GM04504 (cell line): ENCODE measurements at regions not wholly inside any gene's neighbourhood (a gene's known extent, or its start where the extent isn't known, plus 50 kb on each side); places are given as distances from the start of the nearest gene placed in this dataset.
A peak's percentile ranks its signal among the peaks of the same experiment; 100 is the strongest.

Experiments
- DNase-seq: peaks from one replicate; pipeline ENCODE4 v3.0.0-alpha.2; 2012; ENCODE audit warnings: low read depth

DNA sequence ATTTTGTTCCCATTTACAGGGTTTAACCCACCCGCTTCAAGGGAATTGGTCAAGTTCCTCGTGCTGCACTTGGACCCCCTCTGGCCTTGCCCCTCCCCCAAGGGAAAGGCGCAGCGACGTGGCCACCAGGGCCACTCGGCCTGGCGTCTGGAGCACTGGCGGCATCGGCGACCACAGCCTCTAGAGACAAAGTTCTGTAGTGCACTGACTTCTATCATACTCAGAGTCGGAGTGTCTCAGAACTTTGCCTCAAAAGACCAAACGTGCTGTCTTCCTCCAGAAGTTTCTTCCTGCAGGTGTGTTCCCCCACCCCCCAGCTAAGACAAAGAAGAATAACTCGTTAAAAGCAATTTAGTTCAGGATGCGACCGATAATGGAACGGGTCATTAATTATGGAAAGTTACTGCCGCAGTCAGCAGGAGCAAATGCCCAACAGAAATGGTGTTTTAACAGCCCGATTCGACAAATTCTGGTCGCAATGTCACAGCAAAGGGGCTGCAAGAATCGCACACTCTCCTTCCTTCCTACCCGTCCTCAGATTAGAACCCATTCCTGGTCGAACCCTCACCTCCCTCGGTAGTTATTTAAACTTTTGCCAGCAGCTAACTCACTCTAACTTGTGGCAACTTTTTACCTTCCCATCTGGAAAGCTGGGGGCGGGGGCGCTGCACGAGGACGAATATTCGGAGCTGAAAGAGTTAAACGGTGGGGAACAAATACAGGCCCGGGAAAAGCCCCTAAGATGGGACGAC is 202.1 kb upstream of the NFE2L3 start:
- no peak for DNase-seq

DNA sequence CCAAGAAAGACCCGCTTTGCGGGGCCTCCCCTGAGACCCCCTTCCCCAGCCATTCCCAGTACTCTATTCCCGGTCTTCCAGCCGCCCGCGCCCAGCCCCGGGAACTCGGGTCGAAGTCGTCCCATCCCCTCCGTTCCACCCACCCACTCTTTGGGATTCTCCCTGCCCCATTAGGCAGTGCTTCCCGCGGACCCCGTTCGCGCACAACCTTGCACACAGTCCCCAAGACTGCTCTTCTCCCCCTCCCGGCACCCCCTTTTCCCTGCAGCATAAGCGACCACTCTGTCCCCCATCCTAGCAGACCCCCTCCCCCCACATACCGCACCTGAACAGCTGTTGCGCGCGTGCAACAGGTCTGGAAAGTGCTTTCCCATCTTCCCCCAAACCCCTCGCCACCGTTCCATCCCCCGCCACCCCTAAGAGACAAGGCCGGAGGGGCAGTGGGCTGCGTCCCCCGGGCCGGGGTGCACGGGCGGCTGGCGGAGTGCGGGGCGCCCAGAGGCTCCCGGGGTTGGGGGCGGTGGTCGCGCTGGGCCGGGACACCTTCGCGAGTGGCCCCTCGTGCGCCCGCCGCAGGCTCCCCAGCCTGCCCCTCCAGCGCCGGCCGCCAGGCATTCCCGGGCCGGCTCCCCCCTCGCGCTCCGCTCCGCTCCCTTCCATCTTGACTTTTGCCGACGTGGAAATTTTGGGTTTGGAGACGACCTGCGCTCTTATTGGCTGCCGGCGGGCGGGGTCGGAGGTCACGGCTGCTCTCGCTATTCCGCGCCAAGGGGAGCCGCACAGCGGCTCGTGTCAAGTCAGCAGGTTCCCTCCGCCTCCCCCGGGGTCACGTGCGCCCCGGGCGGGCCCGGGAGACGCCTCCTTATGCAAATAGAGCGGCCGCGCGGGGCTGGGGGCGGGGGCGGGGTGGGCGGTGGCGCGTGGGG is 201.2 kb upstream of the NFE2L3 start:
- DNase-seq, result peak; percentile 39

DNA sequence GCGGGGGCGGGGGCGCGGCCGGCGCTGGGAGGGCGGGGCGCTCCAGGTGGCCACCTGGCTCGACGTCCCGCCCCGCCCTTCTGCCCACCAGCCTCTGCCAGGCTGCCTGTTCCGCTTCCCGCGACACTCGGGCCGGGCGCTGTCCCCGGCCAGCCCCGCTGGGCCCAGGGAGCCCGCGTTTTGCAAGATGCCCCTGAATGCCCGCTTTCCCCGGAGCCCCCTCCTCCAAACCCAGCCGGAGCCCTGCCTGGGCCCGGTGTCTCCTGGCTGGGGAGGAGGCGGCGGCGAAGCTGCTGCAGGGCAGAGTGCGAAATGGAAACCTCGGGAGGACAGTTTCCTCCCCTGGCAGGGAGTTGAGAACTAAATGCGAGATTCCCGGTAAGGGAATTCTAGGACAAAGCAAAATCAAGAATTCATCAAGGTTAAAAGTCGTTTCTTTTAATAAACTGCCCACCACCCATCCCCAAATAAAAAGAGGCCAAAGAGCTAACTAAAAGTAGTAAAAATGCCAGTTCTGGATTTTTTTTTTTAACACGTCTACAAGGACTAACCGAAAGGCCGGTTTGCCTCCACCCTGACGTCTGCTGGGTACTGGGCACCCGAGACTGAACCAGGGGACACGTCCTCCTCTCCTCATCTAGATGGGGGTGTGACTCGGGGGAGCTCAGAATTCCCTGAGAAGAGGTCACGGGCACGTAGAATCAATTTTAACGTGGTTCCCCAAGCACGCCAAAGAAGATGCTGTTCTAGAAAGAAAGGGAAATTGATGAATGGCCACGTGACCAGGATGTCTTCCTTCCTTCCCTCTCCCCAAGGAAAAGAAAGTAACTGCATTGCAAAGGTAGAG is 200.4 kb upstream of the NFE2L3 start:
- DNase-seq, result no peak

DNA sequence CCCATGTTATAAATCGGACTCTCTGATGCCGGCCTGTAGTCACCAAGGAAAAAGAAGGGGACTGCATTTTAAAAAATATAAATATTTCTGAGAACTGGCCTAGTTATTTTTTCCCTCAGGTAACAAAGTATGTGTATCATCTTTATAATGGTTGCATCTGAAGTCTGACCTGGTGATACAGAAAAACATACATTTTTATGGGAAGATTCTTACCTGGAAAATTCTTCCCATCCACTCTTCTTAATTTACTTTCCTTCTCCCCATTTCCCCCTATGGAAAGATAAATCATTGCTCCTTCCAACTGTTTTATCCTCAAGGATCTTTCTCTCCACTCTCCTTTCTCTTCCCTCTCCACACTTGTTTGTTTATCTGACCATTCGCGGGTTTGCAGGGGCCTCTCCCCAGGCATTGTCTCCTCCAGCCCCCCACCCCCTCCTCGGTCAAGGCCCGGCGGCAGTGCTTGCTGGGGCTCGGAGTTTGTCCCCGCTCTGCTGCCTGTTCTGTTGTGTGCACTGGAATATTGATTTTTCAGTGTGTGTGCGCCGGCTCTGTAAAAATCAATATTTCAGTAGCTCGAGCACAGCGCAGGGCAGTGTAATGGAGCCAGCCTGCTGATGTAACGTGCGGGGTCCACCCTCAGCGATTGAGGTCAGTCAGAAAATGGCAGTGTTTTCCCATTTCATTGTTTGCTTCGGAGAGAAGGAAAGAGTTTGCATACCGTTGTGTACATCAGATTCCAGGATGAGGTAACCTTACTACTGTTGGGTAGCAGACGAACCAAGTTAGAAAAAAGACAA is 199.5 kb upstream of the NFE2L3 start:
- no peak for DNase-seq

DNA sequence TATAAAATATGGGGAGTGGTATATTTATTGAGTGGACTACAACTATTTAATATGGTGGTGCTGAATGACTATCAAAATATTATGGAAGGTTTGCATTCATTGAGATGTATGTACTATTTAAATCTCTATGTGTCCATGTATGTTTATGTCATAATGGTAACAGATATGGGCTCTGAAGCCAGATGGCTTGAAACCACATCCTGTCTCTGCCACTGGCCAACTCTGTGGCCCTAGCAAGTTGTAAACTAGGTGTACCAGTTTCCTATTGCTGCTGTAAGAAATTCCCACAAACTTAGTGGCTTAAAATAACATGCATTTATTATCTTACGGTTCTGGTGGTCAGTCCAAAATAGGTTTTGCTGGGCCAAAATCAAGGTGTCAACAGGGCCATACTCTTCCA is 198.1 kb upstream of the NFE2L3 start:
- no peak for DNase-seq

DNA sequence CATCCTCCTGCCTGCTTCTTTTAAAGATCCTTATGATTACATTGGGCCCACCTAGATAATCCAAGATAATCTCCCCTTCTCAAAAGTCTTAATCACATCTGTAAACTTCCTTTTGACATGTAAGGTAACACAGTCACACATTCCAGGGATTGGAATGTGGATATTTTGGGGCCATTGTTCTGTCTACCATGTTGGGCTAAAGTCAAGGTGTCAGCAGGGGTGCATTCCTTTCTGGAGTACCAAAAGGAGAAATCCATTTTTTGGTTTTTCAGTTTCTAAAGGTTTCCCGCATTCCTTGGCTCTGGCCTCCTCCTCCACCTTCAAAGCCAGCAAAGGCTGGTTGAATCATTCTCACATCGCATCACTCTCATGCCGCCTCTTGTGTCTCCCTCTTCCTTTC is 197.6 kb upstream of the NFE2L3 start:
- no peak for DNase-seq

DNA sequence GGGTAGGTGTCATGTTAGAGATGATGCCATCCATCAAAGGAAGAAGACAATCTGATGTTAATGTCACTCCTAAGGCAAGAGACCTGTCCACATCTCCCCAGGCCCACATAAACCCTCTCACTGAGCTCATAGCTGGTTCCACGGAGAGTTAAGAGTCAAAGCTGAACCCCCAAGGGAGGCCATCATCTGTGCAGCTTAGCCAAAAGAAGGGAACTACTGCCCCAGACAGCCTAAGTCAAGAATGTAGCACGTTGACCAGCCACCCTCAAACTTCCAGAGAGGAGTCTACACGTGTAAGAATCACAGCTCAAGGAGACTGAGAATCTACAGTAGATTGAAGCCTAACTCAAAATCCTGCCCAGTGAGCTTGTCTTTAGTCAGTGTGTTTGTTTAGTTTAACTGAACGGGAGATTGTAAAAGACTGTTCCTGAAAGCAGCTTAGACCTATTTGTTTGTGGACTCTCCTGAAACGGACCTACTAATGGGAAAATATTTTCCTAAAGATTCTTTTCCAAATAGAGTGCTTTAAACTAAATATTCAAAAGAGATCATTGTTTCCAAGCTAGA is 192.7 kb upstream of the NFE2L3 start:
- no peak for DNase-seq

DNA sequence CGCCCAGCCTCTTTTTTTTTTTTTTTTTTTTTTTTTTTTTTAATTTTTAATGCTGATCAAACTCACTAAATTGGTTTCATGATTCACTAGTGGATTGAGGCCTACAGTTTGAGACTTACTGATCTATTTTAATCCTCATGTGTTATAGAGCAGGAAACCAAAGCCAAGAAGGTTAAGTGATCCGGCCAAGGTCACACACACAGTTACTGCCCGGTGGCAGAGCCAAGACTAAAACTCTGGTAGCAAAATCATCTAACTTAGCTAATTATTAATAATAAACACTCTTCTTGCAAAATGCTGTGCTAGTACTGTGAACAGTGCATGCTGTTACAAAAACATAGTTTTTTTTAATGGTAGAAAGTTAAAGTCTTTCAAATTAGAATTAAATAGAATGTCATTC is 188.3 kb upstream of the NFE2L3 start:
- no peak for DNase-seq

DNA sequence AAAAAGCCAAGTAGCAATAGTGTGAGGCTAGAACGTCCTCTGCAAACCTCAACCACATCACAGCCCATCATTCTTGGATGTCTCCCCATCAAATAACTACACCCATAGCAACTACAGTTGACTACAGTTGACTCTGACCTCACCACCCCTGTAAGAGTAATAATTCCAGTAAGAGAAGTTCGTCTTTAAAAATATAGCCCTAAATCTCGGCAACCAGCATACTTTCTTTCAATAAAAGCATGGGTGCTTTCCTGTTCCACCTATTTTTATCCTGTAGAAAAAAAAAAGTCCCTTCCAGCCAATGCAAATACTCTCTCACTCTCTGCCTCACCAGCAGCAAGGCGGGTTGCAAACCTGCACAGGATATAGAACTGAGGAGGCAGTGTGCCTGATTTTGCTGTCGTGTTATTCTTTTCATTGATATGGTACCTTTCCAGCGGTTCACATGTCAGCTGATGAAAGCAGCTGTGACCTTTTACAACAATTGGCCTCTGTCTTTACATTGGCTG is 187.5 kb upstream of the NFE2L3 start:
- DNase-seq, result no peak

DNA sequence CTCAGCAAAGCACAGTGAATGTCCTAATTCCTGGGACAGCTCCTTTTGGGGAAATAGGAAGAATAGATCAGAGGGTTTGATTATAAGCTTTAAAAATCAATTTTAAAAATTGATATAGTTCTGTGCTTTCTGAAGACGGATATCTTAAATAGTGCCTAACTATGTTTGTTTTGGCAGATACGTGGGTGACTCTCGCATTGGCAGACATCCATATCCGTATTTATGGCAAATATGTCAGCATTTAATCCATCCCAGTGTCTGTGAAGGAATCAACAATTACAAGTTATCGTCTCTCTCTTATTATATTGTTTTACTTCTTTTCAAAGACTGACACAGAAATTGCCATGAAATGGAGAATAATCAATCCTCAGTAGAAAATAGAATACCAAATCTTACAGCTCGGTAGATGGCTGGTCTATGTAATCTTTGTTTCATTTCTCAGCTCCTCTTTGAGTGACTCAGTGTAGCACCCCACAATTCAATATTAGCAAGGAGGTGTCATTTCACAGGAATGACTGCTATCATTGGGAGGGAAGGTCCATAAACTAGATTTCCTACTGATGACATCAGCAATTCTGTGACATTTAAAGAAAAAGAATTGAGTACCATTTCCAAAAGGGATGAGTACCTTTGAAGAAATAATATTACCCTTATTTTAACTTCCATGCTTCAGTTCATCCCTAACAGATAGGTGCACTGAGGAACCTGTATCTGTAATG is 186.4 kb upstream of the NFE2L3 start:
- no peak for DNase-seq

DNA sequence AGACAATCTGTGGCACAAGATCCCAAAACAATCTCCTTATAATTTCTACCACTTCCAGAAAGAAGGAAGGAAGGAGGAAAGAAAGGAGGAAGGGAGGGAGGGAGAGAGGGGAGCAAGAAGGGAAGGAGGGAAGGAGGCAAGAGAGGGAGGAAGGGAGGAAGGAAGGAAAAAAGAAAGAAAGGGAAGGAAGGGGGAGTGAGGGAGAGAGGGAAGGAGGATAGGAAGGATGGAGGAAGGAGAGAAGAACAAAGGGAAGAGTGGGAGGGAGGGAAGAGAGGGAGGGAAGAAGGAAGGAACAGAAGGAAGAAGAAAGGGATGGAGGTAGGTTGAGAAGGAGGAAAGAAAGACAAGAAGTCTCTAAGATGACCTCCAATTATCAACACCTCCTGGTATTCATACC is 185.5 kb upstream of the NFE2L3 start:
- DNase-seq, result no peak

DNA sequence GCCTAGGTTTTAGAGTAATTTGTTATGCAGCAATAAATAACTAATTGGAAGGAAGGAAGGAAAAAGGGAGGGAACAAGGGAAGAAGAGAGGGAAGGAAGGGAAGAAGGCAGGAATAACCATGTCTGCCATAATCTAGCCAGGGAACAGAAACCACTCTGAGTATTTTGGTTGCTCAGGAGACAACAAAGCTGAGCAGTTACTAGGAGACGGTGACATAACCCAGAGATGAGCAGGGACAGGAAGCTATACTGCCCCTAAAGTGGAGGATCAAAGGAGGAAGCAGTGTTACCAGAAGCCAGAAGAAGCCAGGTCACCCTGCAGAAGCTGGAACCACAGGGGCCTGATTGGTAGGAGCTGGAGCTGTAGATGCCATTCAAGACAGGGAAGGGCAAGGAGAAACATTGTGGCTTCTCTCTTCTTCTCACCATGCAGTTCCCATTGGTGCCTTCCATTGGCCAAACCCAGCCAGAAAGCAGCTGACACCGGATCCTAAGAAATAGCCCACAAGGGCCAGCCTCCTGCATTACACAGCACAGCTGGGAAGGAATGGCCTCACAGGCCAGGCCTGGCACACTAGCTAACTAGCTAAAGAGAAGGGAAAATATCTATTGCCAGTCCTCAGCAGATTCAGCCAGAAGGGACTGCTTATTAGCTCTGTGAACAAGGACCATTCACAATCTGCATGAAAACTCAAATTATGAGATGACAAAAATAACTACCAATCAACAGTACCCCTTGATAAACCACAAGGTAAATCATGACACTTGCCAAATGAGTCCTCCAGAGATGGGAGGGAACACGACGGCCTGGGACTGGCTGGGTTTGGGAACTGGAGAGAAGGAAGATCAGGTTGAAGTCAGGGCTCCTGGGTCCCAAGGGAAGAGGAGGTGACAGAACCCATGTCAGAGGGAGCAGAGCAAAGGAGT is 184.5 kb upstream of the NFE2L3 start:
- DNase-seq, result no peak

DNA sequence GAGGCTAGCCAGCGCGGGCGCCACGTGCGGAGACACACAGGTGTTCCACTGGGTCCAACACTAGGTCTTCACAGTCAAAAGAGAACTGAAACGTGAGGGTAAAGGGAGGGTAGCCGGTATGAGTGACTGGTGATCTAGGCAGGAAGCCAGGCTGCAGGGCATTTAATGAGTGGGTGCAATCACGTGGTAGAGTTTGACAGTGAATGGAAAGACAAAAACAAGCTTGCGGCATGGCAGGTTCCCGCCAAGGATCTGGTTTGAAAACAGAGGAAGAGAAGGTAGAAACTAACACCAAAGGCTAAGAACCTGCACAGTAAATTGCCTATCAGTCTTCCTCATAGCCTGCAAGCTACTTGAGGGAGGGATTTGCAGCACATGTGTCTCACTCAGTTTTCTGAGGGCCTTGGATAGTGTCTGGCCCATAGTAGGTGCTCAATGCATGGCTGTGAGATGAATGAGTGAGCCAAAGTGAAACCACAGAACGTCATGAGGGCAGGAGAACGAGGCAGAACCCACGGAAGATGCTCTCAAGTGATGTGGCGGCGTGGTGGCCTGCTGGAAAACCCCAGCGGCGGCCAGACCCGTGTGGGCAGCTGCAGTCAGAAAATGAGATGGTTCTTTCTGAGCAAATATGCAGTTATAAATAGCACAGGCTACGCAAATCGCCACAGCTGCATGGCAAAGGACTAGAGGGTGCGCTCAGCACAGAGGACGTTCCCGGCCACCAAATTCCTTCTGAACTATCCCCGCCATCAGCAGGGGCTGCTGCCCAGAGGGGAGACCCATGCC is 183.6 kb upstream of the NFE2L3 start:
- DNase-seq, result no peak

DNA sequence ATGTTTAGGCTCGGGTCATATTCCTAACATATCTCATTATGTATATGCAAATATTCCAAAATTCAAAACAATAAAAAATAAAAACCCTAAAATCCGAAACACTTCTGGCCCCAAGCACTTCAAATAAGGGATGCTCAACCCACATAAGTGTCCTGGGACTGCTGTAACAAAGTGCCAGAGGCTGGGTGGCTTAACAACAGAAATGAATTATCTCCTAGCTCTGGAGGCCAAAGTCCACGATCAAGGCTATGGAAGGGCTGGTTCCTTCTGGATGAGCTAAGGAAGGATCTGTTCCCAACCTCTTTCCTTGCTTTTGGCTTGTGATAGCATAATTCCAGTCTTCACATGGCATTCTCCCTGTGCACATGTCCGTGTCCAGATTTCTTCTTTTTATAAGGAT is 181.6 kb upstream of the NFE2L3 start:
- DNase-seq, result no peak

DNA sequence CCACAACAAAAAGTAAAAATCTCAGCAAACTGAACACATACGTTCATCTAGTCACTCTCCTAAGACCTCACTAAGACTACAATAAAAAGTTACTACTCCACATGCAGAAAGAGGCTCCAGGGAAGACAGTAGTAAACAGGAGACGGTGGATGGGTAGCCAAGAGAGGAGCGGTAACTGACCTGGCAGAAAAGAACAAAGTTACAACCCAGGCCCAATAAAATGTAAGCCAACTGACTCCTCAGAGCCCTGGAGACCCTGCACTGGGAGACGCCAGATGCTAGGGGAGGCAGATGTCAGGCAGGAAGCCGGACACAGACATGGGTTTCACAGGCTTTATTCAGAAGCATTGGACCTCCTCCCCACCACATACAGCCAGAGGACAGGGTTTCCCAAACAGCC is 181.1 kb upstream of the NFE2L3 start:
- no peak for DNase-seq

DNA sequence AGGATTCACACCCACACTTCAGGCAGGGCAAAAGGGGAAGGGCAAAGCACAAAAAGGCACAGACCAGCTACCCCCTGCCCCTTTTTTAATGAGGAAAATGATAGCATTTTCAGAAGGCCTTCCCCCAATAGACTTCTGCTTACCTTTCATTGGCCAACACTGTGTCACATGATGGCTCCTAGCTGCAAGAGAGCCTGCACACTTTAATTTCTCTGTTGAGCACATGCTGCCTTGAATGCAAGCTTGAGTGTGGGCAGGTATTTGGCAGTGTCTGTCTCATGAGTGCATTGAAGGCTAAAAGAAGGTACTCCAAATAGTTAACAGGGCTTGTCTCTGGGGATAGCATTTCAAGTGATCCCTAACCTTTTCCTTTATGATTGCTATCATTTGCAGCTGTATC is 175.4 kb upstream of the NFE2L3 start:
- no peak for DNase-seq

DNA sequence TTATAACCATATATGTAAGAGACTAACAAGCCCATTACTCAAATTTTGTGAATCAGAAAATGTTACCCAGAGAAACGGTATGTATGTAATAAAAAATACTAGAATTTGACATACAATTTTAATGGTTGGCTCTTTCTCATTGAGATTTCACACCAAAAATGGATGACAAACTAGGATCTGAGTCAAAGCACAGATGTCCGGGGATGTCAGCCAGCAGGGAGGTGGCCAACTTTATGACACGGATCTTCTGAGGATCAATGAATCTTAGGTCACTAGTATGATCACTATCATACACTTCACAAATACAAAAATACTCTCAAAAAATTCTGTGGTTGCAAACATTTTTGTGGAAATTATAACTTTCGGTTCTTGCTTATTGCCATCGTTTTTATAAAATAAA is 173.5 kb upstream of the NFE2L3 start:
- no peak for DNase-seq

DNA sequence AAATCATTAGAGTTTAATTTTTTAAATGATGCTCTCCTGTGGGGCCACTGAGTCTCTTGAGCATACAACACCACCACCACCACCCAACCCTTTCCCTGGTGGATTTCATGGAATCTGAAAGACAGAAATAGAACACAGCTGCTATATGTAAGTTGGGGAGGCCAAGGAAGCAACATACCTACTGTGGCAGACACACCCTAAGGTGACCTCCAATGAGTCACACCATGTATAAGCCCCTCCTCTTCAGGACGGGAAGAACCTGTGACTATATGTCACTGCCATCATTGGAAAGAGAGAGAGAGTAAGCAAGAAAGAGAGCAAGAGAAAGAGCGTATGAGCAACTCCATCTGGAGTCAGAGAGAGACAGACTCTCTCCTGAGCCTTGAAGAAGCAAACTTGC is 172.4 kb upstream of the NFE2L3 start:
- DNase-seq, result no peak

DNA sequence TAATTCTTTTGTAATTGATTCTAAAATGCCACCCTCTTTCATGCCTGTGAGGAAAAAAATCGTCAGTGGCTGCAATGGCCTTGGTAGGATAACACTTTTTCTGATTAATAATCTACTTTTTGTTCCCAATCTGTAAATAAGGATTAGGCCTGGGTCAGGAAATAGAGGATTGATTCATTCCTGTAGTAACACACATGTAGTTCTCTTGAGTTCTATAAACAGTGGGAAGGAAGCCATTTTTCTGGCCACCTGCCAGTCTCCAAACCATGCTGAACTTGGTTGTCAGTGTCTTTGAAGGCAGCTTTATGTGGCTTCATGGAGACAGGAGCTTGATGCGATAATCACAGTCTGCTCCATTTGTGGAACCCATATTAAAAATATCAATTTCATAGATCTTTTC is 169.3 kb upstream of the NFE2L3 start:
- DNase-seq, result no peak
